Fibroblast of the conjunctiva (primary cell): ENCODE measurements at regions not wholly inside any gene's neighbourhood (a gene's known extent, or its start where the extent isn't known, plus 50 kb on each side); places are given as distances from the start of the nearest gene placed in this dataset.
A peak's percentile ranks its signal among the peaks of the same experiment; 100 is the strongest.
"Not testable (repeated sequence)": the region's sequence is repeated elsewhere in the genome, so short reads cannot be mapped to it uniquely, and the experiment has no call there.

Experiments
- DNase-seq: peaks from one replicate; pipeline ENCODE4 v3.0.0-alpha.2; 2010; ENCODE audit warnings: low read depth

DNA sequence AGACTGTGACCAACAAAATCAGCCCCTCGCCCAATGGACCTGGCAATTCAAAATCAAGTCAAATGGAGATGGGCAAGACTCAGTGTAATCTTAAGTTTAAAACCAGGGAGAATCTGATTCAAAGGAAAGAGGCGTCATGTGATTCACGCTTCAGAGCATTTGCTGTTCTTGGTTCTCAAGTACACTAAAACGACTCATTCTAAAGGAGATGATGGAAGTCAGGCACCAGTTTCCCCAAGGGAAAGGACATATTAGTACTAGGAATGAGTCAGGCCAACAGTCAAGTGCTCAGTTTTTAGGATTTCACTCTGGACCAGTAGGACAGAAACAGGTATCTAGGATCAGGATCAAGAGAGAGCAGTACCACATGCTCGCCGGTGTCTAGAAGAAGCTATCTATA lies 429.6 kb downstream of the PLPP3 start:
- DNase-seq: no peak

DNA sequence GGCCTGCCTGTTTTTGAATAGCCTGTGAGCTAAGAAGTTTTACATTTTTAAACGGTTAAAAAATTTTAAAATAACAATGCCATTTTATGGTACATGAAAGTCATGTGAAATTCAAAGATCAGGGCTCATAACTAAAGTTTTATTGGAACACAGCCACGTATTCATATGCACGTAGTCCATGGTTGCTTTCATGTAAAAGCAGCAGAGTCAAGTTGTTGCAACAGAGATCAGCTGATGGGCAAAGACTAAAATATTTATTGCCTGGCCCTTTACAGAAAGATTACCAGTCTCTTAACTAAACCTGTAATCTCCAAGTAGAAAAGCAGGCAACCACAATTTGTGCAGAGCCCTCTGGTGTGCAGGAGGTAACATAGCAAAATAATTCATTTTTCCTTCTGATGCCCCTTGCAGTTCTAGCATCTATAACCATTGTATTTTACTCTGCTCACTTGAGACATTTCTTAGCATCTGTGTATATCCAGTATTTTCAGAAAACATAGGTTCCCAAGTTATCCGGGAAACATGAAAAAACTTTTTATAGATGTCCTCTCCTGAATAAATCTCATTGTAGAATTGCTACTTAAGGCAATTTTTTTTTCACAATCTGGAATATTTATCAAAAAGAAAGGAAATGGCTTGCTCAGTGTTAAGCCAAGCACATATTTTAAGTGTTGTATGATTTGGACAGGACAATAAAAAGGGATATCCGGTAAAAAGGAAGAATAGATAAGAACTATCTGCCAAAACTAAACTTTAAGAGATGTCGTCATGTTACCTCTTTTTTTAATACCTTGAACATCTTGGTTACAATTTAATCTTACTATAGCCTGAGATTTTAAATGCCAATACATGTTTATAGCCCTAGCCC lies 430.8 kb downstream of the PLPP3 start:
- no peak for DNase-seq

DNA sequence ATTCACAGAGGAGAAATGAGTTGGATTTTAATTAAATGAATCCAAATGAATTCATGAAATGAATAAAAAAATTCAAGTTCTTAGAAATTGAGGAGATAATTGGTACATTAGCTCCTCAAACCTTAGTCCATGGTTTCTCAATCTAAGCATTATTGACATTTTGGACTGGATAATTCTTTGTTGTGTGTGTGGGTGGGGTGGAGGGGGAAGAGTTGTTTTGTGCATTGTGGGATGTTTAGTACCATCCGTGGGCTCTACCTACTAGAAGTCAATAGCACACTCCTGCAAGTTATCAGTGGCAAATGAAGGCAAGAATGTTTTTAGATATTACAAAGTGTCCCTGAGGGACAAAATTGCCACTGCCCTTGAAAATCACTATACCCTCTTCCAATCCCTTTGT lies 431.9 kb downstream of the PLPP3 start:
- no peak for DNase-seq

- no peak for DNase-seq
These were observed 432.3 kb downstream of the PLPP3 start for GRCh38 chr1:56147034-56147433.

- DNase-seq: peak; percentile 94
These were observed 432.9 kb downstream of the PLPP3 start for GRCh38 chr1:56146449-56146848.

GRCh38 chr1:56145581-56145980 lies 433.8 kb downstream of the PLPP3 start:
- DNase-seq: no peak

DNA sequence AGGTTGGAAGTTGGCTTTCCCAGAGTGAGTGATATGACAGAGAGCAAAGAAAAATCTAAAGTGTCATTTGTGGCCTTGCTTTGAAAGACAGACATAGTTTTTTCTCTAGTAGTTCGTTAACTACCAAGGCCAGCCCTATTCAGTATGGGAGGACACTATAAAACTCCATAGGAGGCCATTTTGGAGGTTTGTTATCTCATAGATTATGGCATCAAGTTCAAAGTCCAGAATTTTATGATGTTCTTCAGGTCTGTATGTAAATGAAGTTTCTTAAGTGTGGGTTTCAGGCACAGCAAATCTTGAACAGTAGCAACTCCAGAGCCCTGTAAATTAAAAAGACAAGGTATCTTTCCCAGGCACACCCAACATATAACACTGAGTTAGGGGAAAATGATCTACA lies 437.1 kb downstream of the PLPP3 start:
- DNase-seq: no peak

DNA sequence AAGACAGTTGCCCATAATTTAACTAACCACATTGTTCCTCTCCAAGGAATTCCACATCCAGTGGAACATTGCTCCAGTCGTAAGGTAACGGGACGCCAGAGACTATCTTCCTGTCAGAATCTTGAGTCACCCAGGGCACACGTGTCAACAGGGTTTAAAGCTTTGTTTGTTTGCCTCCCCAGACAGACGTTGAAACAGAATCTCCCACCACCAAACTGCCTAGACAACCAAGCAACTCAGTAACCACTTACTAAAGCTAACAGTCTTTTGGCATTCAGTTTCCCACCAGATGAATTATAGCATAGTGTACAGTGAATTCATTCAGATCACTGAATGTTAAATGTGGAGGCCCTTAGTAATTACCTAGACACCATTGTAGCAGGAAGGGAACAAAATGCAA lies 439.5 kb downstream of the PLPP3 start:
- DNase-seq: no peak

DNA sequence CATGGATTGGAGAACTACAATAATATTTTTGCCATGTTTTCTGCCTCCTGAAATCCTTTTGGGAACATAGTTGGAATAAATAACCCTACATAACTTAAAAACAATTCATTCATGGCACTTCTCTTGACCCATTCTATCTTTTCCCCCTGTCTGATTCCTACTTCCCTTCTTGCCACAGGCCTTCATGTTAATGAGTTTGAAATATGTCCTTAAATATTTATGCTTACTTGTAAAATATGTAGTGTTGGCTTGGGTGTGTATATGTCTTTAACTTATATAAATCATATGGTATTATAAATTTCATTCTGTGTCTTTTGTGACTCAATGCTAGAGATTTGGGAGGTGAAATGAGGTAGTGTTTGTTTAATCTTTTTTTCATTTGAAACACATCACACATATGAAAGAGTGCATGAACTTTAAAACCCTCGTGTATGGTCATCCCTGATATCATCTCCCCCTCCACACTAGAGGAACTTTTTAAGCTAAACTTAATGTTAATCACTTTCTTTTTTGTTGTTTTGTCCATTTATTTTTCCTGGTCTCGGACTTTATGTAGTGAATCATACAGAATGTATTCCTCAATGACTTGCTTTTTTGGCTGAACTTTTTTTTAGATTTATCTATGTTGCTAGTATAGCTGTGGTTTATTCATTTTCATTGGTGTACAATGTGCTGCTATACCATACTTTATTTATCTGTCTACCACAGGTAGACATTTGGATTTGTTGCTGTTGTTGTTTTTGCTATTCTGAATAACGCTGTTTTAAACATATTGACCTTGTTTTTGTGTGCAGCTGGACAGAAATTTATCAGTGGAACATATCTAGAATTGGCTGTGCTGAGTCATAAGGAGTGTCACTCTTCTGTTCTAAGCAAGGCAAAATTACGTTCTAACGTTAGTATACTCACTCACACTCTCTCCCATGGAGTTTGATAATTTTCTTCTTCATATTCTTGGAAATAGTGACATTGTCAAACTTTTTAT lies 441.6 kb downstream of the PLPP3 start:
- no peak for DNase-seq

- DNase-seq: no peak
These were observed 442.3 kb downstream of the PLPP3 start for GRCh38 chr1:56137090-56137489.

DNA sequence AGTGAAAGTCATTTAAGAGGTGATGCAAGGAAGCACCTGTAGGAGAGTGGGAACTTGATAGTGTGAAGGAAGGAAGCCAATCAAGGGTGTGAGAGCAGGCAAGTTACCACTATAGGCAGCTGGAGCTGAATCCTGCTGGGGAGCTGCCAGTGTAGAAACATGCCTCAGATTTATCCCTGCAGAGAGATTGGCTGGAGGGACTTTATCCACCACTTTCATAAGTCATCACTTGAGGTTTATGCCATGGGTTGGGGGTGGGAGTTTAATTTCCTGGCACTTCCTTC lies 443.6 kb downstream of the PLPP3 start:
- DNase-seq: no peak

- no peak for DNase-seq
These were observed 444.1 kb downstream of the PLPP3 start for GRCh38 chr1:56135069-56135863.

DNA sequence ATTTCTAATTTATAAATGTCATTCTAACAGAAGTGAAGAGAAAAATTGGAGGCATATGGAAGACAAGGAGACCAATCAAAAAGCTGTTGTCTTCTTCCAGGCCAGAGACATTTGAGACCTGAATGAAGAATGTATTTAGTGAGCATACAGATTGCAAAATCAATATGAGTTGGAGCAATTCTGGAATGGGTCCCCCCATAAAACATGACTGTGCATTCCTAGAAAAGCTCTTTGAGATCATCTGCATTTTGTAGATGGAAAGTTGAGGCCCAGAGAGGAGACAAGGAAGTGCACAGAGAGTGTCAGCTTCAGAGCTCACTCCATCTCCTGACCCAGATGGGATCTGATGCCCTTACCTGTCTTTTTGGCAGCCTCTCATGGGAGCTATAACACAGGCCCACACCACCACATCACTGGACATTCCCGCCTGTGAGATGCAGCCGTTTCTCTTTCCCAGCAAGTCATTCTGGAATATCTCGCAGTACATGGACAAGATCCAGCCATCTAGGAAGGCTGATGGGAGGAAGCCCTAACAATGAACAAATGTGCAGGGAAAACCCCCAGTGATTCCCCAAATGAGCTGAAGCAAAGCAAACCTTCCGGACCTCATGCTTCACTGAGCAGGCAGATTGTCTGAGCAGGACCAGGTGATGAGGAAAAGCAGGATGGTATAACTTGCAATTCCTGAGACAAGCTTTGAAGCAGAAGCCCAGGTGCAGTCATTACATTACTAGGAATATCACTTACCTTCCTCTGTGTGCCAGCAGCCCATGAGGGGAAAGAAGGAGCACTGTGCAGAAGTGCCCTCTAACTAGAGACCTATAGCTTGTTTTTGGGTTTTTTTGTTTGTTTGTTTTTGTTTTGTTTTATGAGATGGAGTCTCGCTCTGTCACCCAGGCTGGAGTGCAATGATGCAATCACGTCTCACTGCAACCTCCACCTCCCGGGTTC lies 445.6 kb downstream of the PLPP3 start:
- DNase-seq: no peak

DNA sequence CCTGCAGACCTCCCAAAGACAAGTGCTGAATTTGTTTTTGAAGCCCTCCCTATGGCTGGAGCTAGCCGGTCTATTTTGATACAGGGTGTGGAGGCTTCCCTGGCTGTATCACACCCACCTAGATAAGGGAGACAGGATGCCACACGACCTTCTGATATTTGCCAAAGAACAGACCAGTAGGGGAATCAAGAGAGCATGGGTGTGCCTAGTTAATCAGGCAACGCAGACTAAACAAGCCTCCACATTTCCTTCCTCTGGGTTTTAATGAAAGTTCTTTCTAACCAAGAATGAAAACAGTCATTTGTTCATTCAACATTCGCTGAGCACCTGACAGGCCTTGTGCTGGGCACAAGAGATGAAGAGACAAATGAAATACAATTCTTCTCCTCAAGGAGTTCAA lies 446.8 kb downstream of the PLPP3 start:
- DNase-seq: no peak

GRCh38 chr1:56129837-56130236 lies 449.5 kb downstream of the PLPP3 start:
- no peak for DNase-seq

DNA sequence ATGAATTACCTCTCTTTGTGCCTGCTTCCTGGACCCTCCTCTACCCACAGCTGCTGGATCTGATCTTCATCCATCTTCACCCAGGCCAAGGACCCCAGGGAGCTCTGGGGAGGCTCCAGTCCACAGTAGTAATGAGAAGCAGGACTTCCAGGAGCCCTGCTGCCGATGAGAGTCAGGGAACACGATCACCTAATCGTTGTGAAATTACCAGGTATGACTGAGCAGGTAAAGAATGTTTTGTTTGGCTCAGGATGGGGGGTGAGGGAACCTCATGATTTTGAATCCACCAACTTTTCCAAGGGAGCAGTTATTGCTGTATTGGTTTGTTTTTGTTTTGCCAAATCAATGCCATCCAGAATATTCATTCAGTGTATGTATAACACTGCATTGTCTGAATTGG lies 454.0 kb downstream of the PLPP3 start:
- no peak for DNase-seq

DNA sequence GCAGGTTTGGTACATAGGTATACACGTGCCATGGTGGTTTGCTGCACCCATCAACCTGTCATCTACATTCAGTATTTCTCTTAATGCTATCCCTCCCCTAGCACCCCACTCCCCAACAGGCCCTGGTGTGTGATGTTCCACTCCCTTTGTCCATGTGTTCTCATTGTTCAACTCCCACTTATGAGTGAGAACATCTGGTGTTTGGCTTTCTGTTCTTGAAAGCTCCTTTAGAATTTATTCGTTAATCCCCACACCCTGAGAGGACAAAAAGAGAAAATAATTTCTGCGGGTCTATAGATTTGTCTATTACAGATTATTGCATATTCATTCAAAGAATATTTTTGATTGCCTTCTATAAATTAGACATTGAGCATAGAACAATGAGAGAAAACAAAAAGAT lies 455.5 kb downstream of the PLPP3 start:
- DNase-seq: no peak

DNA sequence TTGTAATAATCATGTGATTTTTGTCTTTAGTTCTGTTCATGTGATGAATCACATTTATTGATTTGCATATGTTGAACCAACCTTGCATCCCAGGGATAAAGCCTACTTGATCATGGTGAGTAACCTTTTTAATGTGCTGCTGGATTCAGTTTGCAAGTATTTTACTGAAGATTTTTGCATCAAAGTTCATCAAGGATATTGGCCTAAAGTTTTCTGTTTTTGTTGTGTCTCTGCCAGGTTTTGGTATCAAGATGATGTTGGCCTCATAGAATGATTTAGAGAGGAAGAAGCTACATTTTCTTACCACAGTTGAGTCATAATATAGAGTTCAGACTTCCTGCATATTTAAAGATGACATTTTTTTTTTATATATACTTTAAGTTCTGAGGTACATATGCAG lies 455.9 kb downstream of the PLPP3 start:
- no peak for DNase-seq

DNA sequence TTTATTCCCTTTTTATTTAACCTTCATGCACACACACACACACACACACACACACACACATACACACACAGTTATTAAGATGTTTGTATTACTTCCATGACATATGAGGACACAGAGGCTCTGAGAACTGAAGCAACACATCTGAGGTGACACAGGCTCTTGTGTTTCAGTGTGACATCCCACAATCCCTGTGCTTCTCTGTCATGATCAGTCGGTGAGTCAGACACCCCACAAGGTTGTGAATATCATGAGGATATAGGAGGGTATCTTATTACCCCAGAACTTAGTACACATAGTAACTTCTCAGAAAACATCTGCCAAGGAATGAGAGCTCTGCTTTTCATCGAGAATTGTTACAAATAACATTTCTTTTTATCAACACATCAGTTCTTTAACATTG lies 459.3 kb downstream of the PLPP3 start:
- DNase-seq: no peak

DNA sequence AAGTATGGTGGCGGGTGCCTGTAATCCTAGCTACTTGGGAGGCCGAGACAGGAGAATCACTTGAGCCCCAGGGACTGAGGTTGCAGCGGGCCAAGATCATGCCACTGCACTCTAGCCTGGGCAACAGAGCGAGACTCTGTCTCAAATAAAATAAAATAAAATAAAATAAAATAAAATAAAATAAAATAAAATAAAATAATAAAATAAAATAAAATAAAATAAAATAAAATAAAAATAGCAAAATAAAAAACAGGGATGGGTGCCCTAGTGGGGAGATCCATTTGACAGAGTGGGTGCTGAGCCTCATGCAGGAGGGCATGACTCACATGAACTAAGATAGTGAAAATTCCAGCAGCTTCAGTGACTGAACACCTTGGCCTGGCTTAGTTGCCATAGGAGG lies 460.7 kb downstream of the PLPP3 start:
- DNase-seq: not testable (repeated sequence)

DNA sequence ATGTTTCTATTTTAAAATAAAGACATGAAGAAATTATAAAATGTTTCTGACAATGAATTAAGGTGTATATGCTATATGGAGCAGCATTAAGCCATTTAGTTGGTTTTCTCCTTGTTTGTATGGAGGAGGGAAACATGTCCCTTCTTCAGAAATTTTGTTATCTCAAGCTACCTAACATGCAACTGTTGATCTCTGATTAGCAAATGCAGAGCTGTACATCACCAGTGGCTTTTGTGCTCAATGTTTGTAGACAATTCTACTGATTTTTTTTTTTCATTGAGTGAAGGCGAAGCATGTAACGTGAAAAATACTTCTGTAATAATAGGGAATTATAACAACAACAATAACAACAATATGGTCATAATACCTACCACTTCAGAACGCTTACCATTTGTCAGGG lies 463.7 kb downstream of the PLPP3 start:
- DNase-seq: no peak
